H9 (cell line): ENCODE measurements at regions not wholly inside any gene's neighbourhood (a gene's known extent, or its start where the extent isn't known, plus 50 kb on each side); places are given as distances from the start of the nearest gene placed in this dataset.

Source experiments
- DNase-seq: peaks from one replicate; pipeline ENCODE4 v3.0.0-alpha.2; 2017
- H2AFZ ChIP-seq: one replicate; pipeline ENCODE4 v1.6.1; 2013; ENCODE audit warnings: mild to moderate bottlenecking, low read length, control low read depth, moderate library complexity
- H2AK5ac ChIP-seq: 2 replicates; pipeline ENCODE4 v1.6.1; 2013; ENCODE audit warnings: low read length, control low read depth, mixed read lengths; ENCODE audit not compliant: insufficient read length
- H2BK120ac ChIP-seq: one replicate; pipeline ENCODE4 v1.6.1; 2013; ENCODE audit warnings: low read depth, mild to moderate bottlenecking, low read length, control low read depth, inconsistent platforms; ENCODE audit not compliant: poor library complexity, severe bottlenecking
- H2BK12ac ChIP-seq: 2 replicates; pipeline ENCODE4 v1.6.1; 2013; ENCODE audit warnings: low read length, control low read depth, mixed read lengths, low read depth; ENCODE audit not compliant: insufficient read length
- H2BK15ac ChIP-seq: 2 replicates; pipeline ENCODE4 v1.6.1; 2013; ENCODE audit warnings: low read depth, low read length, control low read depth
- H2BK20ac ChIP-seq: one replicate; pipeline ENCODE4 v1.6.1; 2013; ENCODE audit warnings: low read depth, mild to moderate bottlenecking, low read length, control low read depth, inconsistent platforms; ENCODE audit not compliant: poor library complexity, severe bottlenecking
- H2BK5ac ChIP-seq: 2 replicates; pipeline ENCODE4 v1.6.1; 2013; ENCODE audit warnings: low read length, control low read depth, mixed read lengths; ENCODE audit not compliant: insufficient read length
- H3K14ac ChIP-seq: 2 replicates; pipeline ENCODE4 v1.6.1; 2013; ENCODE audit warnings: low read length, control low read depth; ENCODE audit not compliant: insufficient read depth
- H3K18ac ChIP-seq: 2 replicates; pipeline ENCODE4 v1.6.1; 2013; ENCODE audit warnings: low read depth, mild to moderate bottlenecking, mixed read lengths, low read length, control low read depth; ENCODE audit not compliant: insufficient read length
- H3K23ac ChIP-seq: 2 replicates; pipeline ENCODE4 v1.6.1; 2013; ENCODE audit warnings: low read length, control low read depth, mixed read lengths, low read depth; ENCODE audit not compliant: insufficient read length
- H3K23me2 ChIP-seq: 2 replicates; pipeline ENCODE4 v1.6.1; 2013; ENCODE audit warnings: low read depth, mild to moderate bottlenecking, mixed read lengths, low read length, control low read depth; ENCODE audit not compliant: insufficient read length, poor library complexity, severe bottlenecking
- H3K27ac ChIP-seq: 2 replicates; pipeline ENCODE4 v1.5.1; 2013; ENCODE audit warnings: low read length, control low read depth, mixed read lengths, low read depth; ENCODE audit not compliant: insufficient read length
- H3K27me3 ChIP-seq: 2 replicates; pipeline ENCODE4 v1.6.1; 2013; ENCODE audit warnings: low read length, control low read depth, inconsistent platforms; ENCODE audit not compliant: insufficient read depth
- H3K4ac ChIP-seq: 2 replicates; pipeline ENCODE4 v1.6.1; 2013; ENCODE audit warnings: low read depth, mild to moderate bottlenecking, control low read depth, inconsistent platforms, low read length, moderate library complexity
- H3K4me1 ChIP-seq: 2 replicates; pipeline ENCODE4 v1.6.1; 2013; ENCODE audit warnings: low read length, control low read depth, inconsistent platforms; ENCODE audit not compliant: insufficient read depth
- H3K4me2 ChIP-seq: 2 replicates; pipeline ENCODE4 v1.6.1; 2013; ENCODE audit warnings: low read length, control low read depth, mixed read lengths; ENCODE audit not compliant: insufficient read length, insufficient read depth
- H3K56ac ChIP-seq: 2 replicates; pipeline ENCODE4 v1.6.1; 2013; ENCODE audit warnings: low read depth, mild to moderate bottlenecking, mixed read lengths, low read length, control low read depth; ENCODE audit not compliant: insufficient read length
- H3K79me1 ChIP-seq: 2 replicates; pipeline ENCODE4 v1.6.1; 2013; ENCODE audit warnings: low read depth, mild to moderate bottlenecking, moderate library complexity, low read length, control low read depth, inconsistent platforms; ENCODE audit not compliant: insufficient read depth, poor library complexity, severe bottlenecking
- H3K79me2 ChIP-seq: 2 replicates; pipeline ENCODE4 v1.6.1; 2013; ENCODE audit warnings: low read length, control low read depth, inconsistent platforms; ENCODE audit not compliant: insufficient read depth
- H3K9ac ChIP-seq: 2 replicates; pipeline ENCODE4 v1.6.1; 2013; ENCODE audit warnings: low read length, control low read depth, mixed read lengths; ENCODE audit not compliant: insufficient read length; ENCODE audit errors: extremely low read depth
- H3K9me3 ChIP-seq: one replicate; pipeline ENCODE4 v1.6.1; 2013; ENCODE audit warnings: low read depth, low read length, inconsistent platforms; ENCODE audit not compliant: control insufficient read depth
- H3T11ph ChIP-seq: one replicate; pipeline ENCODE4 v1.6.1; 2013; ENCODE audit warnings: mild to moderate bottlenecking, low read length, control low read depth, inconsistent platforms
- H4K20me1 ChIP-seq: one replicate; pipeline ENCODE4 v1.6.1; 2013; ENCODE audit not compliant: control insufficient read depth, insufficient read length, insufficient read depth
- H4K5ac ChIP-seq: 2 replicates; pipeline ENCODE4 v1.6.1; 2013; ENCODE audit warnings: low read depth, mild to moderate bottlenecking, mixed read lengths, low read length, control low read depth; ENCODE audit not compliant: insufficient read length
- H4K8ac ChIP-seq: replicated peaks from 2 replicates; pipeline ENCODE4 v1.6.1; 2013; ENCODE audit warnings: low read length, control low read depth, mixed read lengths, low read depth; ENCODE audit not compliant: insufficient read length
- H4K91ac ChIP-seq: 2 replicates; pipeline ENCODE4 v1.6.1; 2013; ENCODE audit warnings: low read depth, mild to moderate bottlenecking, moderate library complexity, mixed read lengths, low read length, control low read depth; ENCODE audit not compliant: insufficient read length
- H3K27ac Mint-ChIP-seq, 3 experiments: 2 replicates in 2 of 3; 3 replicates in 1 of 3; pipeline ENCODE4 v1.8.0; 2020 to 2021; ENCODE audit warnings: mixed read lengths in 3 of 3, mild to moderate bottlenecking in 1 of 3, moderate library complexity in 1 of 3
- H3K27me3 Mint-ChIP-seq: 2 replicates; pipeline ENCODE4 v1.8.0; 2021; ENCODE audit warnings: low read depth, mild to moderate bottlenecking, moderate library complexity, mixed read lengths
- H3K36me3 Mint-ChIP-seq, 3 experiments: 2 replicates in 2 of 3; 3 replicates in 1 of 3; pipeline ENCODE4 v1.8.0; 2020 to 2021; ENCODE audit warnings: low read depth in 3 of 3, mixed read lengths in 3 of 3; ENCODE audit not compliant: insufficient read depth in 1 of 3
- H3K4me1 Mint-ChIP-seq, 2 experiments: 2 replicates each; pipeline ENCODE4 v1.8.0; 2020; ENCODE audit warnings: mixed read lengths in 2 of 2
- H3K4me3 Mint-ChIP-seq, 2 experiments: 2 replicates in 1 of 2; 3 replicates in 1 of 2; pipeline ENCODE4 v1.8.0; 2020 to 2021; ENCODE audit warnings: mild to moderate bottlenecking in 2 of 2, mixed read lengths in 2 of 2, moderate library complexity in 1 of 2
- H3K9me3 Mint-ChIP-seq, 2 experiments: 2 replicates in 1 of 2; 3 replicates in 1 of 2; pipeline ENCODE4 v1.8.0; 2020; ENCODE audit warnings: mild to moderate bottlenecking in 2 of 2, mixed read lengths in 2 of 2, moderate library complexity in 1 of 2
- TF ChIP-seq, protein P1 (sequence below): fragments of 200-600 bp; sonication (generic); conservative IDR thresholded peaks from 3 replicates; pipeline ENCODE4 v1.8.0; 2021; ENCODE audit warnings: antibody characterized with exemption, mild to moderate bottlenecking

DNA sequence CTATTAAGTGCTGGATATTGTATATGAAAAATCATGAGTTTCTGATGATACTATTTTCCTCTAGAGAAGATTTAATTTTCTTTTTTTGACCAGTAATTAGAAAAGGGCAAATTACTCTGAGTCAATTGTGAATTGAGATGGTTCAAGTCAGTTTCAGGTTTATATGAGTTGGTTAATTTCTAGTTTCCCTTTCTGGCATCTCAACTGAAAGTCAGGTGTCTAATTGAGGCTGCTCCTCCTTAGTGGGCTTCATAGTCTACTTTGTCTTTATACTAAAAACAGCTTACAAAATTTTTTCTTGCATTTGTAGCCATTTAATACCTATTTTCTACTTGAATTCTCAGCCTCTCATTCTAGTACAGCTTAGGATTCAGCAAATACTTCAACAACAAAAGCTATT, 387.3 kb downstream of the RPS6KC1 start:
- H3K4me1 ChIP-seq, result no peaks in the 10 kb centered on the region
- H3K4me2 ChIP-seq, result no peak overlapping the region
- no peaks in the 10 kb centered on the region for H3K79me2 ChIP-seq
- H3K27ac Mint-ChIP-seq, result no peak overlapping the region
- H2BK20ac ChIP-seq, result no peak overlapping the region
- no peak overlapping the region for H3K14ac ChIP-seq
- no peaks in the 10 kb centered on the region for H3K9me3 ChIP-seq
- no peak overlapping the region for H3K27ac ChIP-seq
- no peak overlapping the region for H2AFZ ChIP-seq
- no peak overlapping the region for H3K4me3 Mint-ChIP-seq
- H3K9ac ChIP-seq, result no peak overlapping the region
- H2BK5ac ChIP-seq, result no peak overlapping the region
- no peak overlapping the region for H4K8ac ChIP-seq
- TF ChIP-seq, protein P1, sequence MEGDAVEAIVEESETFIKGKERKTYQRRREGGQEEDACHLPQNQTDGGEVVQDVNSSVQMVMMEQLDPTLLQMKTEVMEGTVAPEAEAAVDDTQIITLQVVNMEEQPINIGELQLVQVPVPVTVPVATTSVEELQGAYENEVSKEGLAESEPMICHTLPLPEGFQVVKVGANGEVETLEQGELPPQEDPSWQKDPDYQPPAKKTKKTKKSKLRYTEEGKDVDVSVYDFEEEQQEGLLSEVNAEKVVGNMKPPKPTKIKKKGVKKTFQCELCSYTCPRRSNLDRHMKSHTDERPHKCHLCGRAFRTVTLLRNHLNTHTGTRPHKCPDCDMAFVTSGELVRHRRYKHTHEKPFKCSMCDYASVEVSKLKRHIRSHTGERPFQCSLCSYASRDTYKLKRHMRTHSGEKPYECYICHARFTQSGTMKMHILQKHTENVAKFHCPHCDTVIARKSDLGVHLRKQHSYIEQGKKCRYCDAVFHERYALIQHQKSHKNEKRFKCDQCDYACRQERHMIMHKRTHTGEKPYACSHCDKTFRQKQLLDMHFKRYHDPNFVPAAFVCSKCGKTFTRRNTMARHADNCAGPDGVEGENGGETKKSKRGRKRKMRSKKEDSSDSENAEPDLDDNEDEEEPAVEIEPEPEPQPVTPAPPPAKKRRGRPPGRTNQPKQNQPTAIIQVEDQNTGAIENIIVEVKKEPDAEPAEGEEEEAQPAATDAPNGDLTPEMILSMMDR, result no peak
- no peak overlapping the region for H4K91ac ChIP-seq
- H3K56ac ChIP-seq, result no peak overlapping the region
- H2BK15ac ChIP-seq, result no peak overlapping the region
- no peaks in the 10 kb centered on the region for H4K20me1 ChIP-seq
- H3K27me3 ChIP-seq, result no peaks in the 10 kb centered on the region; the same call in 1 of the 2 replicates
- H2AK5ac ChIP-seq, result no peak overlapping the region
- H3K18ac ChIP-seq, result no peak overlapping the region
- no peaks in the 10 kb centered on the region for H3K27me3 Mint-ChIP-seq
- H2BK120ac ChIP-seq, result no peak overlapping the region
- no peak overlapping the region for H2BK12ac ChIP-seq
- no peak overlapping the region for H3T11ph ChIP-seq
- no peaks in the 10 kb centered on the region for H3K23me2 ChIP-seq
- no peaks in the 10 kb centered on the region; a peak in 1 of 7 replicates for H3K36me3 Mint-ChIP-seq
- H3K23ac ChIP-seq, result no peak overlapping the region
- no peaks in the 10 kb centered on the region for H3K79me1 ChIP-seq
- H4K5ac ChIP-seq, result no peak overlapping the region
- H3K9me3 Mint-ChIP-seq, result no peaks in the 10 kb centered on the region
- H3K4ac ChIP-seq, result no peak overlapping the region
- no peak for DNase-seq
- H3K4me1 Mint-ChIP-seq, result peaks cover 5 to 7% of the 10 kb centered on the region in 2 experiments
